HG03060 (cell line): ENCODE measurements at regions not wholly inside any gene's neighbourhood (a gene's known extent, or its start where the extent isn't known, plus 50 kb on each side); places are given as distances from the start of the nearest gene placed in this dataset.

Experiments used
- ATAC-seq: cut with Tn5 transposase; IDR thresholded peaks from one replicate; pipeline ENCODE4 v1.9.1; 2021; ENCODE audit warnings: low read depth, moderate number of reproducible peaks; ENCODE audit not compliant: unreplicated experiment

DNA sequence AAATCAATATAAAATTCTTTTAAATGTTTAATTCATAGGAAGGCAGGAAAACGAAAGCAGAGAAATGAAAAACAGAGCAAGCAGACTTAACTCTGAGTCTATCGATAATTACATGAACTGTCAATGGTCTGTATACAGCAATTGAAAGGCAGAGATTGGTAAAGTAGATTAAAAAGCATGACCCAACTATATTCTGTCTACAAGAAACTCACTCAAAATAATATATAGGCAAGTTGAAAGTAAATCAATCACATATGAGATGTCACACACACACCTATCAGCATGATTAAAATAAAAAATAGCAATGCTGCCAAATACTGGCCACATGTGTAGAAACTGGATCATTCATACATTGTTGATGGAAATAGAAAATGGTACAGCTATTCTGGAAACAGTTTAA lies 136.4 kb upstream of the CYP1B1 start:
- no peak for ATAC-seq

DNA sequence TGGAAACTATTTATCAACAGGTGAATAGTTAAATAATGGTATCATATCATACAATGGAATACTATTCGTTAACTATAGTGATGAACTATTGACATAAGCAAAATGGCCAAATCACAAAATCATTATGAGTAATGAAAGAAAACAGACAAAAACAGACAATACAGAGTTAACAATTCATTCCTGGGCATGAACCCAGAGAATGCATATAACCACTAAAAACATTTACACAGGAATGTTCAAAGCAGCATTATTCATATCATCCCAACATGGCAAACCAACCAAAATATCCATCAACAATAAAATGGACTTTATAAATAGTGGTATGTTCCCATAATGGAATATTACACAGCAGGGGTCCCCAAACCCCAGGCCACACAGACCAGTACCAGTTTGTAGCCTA lies 131.2 kb upstream of the CYP1B1 start:
- ATAC-seq, result no peak

DNA sequence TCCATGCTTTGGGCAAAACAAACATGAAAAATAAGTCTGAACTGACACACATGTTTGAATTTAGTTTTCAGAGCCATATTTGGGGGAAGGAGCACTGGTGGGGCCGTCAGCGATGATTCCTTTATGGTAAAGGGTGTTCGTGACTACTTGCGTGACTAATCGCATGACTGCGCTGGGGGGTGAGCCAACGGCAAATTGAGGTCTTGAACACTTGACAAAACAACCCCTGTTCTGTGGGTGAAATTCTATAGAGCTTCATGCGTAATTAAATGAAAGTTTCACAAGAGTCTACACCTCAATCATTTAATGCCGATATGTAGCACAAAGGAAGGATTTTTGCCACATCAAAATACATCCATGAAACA lies 127.5 kb upstream of the CYP1B1 start:
- no peak for ATAC-seq

DNA sequence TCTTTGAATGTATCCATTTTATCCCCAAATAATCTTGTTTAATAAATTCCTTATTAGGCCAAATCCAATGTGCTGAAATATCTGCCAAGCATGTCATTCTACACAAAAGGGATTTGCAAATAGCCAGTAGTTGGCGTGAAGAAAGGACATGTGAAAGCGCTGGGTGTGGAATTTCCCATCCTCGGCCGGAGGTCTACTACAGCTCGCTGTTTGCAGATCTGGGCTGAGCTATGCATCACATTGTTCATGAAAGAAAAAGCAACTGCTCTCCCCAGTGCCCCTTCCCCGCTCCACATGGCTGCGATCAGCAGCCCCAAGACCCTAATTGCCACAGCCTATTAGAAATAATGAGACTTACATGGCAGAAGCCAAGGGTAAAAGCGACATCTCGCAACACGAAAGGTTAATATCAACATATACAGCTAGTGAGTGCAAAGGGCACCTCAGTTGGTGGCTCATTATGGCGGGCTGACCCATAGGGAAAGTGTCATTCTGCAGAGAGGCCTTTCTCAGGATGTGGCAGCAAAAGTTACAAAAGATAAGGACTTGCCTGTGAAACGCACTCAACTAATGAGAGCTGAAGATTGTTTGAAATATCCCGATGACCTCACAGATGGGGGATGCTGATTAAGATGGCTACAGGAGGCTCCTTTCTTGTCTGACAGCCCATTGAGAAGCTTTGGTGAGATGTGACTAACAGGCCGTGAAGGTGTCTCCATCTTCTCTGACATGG lies 126.9 kb upstream of the CYP1B1 start:
- no peak for ATAC-seq

DNA sequence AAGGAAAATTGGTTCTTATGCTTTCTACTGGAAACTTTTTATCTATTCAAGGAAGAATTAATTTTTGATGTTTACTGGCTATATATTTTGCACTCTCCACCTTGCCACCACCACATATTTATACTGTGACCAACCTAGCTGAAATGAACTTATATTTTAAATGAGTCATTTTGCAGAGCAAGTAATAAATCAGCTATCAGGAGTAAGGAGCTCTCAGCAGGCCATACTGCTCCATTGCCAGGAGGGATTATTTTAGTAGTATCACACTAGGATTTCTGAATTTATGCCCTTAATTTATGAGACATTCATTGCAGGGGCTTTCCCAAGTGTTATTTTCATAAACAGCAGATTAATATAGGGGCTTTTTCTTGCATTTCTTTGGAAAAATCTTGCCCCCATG lies 125.8 kb upstream of the CYP1B1 start:
- ATAC-seq, result no peak

DNA sequence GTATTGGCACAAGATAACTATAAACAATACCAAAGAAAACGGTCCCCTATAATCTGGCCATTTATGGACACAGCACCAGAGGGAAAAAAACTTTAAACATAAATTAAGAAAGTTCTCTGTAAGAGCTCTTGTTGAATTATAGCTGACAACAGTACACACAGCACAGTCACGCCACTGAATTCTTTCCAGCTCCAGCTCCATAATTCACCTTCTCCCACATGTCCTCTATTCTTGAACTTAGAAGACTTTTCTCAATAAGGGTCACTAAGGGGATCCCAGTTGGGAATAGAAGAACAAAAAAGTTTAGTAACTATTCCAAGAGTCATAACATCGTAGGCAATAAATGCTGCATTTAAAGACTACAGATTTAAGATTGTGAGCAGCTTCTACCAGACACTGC lies 124.6 kb upstream of the CYP1B1 start:
- no peak for ATAC-seq

DNA sequence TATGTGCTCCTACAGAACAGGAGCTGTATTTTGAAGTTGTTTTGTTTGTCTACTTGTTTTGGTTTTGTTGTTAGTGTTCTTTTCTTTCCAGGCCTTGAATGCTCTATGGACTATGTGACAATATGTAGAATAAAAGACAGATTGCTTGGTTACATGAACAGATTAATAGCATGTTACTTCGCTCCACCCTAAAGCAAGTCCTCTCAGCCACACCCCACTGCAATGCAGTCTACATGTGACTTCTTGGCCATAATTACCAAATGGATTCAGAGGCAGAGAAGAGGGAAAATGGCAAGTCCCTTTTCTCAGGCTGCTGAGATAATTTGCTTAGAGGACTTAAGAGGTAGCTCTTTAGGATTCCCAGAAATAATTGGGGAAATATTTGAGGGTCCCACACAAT lies 123.2 kb upstream of the CYP1B1 start:
- no peak for ATAC-seq

DNA sequence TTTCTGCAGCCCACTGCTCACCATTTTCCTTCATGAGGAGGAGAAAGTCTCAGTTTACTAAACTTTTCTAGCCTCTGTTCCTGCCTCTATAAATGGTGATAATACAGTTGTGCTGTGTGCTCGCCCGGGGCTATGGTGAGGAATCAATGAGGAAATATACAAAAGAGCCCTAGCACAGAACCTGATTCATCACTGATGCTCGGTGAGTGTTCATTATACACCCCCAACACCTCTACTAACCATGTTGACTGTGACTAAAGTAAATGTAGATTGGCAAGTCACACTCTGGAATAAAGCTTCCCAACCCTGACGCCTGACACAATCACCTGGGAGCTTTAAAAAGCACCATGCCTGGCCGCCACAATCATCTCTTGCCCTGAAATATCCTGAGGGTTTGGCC lies 118.8 kb upstream of the CYP1B1 start:
- ATAC-seq, result no peak

DNA sequence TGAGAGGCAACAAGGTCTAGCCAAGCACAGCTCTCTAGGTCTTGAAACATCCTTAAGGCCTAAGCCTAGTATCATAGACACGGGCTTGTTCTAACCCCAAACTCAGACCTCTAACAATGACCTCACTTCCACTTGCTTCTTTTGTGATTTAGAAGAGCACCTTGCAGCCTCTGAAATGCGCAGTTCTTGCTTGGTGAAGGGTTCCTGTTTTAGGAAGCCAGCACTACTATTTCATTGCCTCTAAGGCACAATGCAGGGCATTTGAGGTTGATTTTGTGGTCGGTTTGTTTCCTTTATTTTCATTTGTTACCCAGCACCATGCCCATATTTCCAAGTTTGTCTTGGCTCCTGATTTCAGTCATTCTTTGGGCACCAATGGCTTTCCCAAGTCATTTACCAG lies 117.0 kb upstream of the CYP1B1 start:
- no peak for ATAC-seq

DNA sequence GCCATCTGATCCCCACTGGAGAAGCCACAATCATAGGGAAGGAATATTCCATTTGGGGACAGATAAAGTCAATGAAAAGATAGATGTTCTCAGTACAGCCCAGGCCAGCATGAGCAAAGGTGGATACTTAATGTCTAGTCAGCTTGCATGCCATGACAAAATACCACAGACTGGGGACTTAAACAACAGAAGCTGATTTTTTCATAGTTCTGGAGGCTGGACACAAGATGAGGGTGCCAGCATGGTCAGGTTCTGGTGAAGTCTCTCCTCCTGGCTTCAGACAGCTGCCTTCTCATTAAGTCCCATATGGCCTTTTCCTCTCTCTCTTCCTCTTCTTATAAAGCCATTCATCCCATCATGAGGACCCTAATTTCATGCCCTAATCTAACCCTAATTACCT lies 116.1 kb upstream of the CYP1B1 start:
- ATAC-seq, result no peak

DNA sequence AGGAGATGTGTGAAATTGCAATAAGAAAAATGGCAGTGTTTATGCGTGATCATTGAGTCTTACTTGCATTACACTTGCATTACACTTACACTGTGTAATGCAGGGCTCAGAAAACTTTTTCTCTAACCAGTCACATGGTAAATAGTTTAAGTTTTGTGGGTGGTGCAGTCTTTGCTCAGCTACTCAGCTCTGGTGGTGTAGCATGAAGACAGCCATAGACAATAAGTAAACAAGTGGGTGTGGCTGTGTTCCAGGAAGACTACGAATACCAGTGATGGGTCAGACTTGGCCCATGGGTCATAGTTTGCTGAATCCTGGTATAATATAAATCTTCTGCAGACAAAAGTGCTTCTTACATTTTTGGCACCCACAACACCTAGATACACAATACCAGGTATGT lies 115.6 kb upstream of the CYP1B1 start:
- no peak for ATAC-seq

DNA sequence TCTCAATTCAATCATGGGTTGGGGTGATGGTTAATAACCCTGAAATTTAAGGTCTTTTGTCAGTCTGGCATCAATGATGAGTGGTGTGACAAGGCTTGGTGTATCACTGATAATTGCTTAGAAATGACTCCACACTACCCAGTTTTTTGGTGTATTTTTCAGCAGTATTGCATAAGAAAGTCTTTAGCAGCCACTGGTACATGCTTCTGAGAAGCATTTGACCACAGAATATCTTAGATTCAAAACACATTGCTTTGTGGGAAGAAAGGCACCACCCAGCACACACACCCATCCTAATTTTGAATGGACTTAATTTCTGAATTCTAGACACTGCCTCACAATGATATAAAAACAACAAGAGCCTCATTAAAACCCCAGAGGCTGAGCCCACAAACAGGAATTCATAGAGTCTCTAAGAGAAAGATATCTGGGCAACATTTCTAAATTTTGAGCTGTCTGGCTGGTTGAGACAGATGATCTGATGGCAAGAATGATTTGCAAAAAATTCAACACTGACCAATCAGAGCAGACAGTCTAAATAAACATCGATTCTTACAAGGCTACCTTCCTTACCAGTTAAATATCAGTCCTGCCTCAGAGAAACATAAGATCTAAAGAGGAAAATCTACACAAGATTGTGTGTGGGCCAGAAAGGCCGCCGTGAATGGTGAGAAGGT lies 114.7 kb upstream of the CYP1B1 start:
- ATAC-seq, result no peak

DNA sequence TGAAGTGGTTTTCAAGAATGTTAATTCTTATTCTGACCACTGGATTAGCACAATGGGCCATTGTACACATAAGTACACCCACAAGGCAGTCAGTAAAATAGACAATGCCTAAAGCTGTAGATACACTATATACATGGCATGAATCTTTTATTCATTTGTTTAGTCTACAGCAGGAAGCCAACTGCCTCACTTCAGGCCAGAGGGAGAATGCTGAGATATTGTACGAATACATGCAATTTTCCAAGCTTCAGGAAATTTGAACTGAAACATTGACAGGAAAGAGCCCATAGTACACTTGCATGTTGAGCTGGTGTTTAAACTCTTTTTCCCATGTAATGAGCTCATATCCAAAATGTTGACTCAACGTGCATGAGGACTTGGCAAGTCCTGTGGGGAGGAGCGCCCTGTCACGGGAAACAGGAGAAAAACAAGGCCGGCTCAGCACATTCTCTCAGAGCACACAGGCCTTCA lies 111.6 kb upstream of the CYP1B1 start:
- no peak for ATAC-seq

DNA sequence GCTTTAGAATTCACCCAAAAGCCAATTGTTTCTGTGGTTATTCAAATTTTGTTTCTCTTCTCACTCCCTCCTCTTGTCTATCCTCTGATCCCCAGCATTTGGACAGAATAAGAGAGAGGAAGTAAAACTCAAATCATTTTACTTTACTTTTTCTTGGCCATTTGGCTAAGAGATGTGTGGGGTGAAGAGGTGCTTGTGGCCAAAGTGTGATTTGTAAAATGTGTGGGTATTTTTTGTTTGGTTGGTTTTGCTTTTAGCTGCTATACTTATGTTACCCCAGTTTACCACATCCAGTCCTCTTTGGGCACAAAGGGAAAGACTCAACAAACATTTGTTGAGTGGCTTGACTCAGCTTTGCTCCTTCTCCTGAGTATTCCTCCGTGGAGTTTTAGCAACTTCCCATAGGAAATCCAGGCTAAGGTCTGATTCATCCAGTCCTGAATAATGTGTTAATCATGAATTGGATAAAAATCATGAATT lies 109.1 kb upstream of the CYP1B1 start:
- peak; percentile 90 for ATAC-seq

DNA sequence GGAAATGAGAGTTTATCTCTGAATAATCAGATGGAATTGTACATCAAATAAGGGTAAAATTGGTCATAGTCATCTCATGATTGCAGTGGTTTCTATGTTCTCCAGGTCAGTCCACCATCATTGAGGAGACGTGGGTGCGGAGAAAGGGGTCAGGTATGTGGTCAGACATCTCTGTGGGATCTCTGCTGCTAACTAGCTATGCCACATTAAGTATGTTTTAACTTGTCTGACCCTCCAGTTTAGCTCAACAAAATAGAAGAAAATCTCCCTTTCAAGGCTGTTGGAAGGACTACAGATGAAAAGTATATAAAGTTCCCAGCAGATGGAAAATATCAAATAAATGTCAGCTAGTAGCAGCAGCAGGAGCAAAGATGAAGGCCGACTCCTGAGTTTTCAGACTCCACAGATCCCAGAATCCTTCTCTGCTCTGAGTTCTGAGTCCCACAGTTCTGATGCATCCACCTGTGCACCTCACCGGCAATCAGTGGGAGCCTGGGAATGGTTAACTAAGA lies 106.6 kb upstream of the CYP1B1 start:
- no peak for ATAC-seq

DNA sequence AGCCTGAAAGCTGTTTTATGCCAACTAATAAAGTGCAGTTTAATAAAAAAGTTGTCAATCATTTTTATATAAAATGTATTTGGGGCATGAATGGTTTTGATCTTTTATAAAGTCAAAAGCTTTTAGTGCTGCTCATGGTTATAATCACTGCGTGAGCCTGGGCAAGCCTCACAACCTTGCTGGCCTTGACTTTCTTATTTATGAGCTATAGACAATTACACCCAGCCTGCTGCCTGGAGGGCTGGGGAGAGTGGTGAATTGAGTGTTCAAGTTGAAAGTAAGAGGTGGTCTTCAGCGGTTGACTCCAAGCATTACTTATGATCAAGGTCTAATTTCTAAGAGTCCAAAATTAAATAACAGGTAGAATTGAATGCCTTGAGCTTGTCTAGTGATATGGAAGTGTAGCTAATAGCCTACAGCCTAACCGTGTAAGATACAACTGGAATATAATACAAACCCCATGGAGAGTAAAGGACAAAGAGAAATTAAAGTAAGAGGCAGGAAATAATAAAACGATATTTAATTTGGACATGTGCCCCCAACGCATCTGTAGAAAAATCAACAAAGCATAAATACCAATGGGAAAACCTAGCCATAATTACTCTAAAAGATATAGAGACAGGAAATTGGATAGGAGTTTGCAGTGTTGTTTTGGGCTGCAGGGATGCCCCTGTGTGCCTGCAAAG lies 106.0 kb upstream of the CYP1B1 start:
- ATAC-seq, result no peak

DNA sequence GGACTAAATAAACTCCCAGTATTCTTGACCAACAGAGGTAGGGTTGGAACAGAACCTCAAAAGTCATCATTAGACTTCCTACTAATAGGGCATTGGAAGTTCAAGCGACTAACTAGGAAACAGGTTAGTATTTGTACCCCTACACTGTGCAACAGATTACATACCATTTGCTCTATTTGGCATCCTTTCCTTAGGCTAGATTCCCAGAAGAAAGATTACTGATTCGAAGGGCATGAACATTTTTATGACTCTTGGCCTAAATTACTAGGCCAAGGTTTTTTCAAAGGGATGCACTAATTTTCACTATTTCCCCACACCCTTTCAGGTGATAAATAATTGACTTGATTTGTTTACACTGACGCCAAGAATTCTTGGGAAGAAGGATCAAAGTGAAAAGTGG lies 104.8 kb upstream of the CYP1B1 start:
- no peak for ATAC-seq

DNA sequence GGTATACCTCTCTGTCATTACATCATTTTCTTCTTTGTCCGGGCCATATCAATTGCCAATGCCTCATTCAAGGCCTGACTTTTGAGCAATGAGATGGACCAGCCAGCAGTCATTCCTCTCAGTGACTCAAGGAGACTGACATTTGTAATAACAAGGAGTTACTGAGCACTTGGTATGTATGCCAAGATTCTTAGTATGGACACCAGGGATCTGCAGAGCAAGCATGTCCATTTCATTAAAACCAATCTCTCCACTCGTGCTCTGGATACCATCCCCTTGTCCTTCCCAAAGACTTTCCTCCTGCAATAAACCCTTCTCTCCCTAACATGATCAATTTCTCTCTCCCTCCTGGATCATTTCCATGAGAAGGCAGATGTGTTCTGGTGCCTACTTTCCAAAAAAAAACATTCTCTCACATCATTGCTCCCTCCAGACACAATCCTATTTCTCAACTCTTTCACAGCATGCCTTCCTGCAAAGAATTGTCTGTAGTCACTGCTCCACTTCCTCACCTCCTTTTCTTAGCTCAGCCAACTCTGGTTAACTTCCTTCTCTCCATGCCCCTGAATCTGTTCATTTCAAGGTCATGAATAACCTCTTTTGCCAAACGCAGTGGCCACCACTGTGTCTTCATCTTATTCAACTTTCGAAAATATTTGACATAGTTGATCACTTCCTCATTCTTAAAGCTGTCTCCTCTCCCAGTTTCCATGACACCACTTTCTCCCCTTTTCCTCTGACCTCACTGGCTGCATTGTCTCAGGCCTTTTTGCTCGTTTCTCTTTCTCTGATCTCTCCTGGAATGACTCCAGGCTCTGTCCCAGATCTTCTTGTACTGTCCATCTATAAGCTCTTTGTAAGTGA lies 102.8 kb upstream of the CYP1B1 start:
- ATAC-seq, result no peak

DNA sequence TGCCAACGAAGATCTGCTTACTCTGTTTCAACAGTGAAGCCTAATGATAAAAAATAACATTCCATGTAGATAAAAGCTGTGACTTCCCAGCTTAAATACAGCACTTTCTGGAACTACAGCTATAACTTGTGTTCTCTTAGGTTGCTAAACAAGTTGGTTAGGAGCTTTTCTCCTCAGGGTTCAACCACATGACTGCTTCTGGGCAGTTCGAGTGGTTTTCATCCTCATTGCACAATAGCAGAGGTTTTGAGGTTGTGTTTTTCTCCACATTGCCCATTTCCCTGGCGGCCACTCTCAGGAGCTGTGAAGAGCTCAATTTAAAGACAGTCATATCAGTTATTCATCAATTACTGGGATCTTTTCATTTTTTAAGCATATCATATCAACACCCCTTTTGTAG lies 102.2 kb upstream of the CYP1B1 start:
- ATAC-seq, result no peak

DNA sequence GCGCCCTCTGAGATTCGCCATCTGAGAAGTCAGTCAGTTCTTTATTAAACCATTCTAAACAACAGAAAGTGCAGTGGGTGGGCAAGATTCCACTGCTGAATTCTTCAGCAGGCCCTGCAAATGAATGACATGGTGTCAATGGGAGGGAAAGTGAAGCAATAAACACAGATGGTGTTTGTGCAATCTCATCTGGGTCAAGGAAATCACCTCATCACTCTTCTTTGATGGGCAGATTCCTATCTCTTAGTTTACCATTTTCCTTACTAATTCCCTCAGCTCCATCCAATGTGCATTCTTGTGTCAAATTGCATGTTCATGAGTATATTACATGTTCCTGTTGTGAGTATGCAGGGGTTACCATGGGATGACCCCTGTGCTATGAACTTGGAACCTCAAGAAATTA lies 100.7 kb upstream of the CYP1B1 start:
- ATAC-seq, result no peak
